RWPE1 (cell line): ENCODE measurements at regions not wholly inside any gene's neighbourhood (a gene's known extent, or its start where the extent isn't known, plus 50 kb on each side); places are given as distances from the start of the nearest gene placed in this dataset.

Experiments used
- CTCF ChIA-PET: fragments of 350-600 bp; sonication (Branson Sonifier 250); formaldehyde crosslinking; extraction: SDS; loops from one replicate; lab custom pipeline; 2021; lab: Yijun Ruan, JAX
- POLR2A ChIA-PET: fragments of 400-600 bp; formaldehyde crosslinking; extraction: SDS; loops from one replicate; lab custom pipeline; 2020; ENCODE audit warnings: antibody characterized with exemption; ENCODE audit not compliant: low non-redundant PET; lab: Yijun Ruan, JAX
- DNase-seq: peaks from one replicate; pipeline ENCODE4 v3.0.0; 2012; ENCODE audit warnings: low spot score
- H3K27ac ChIP-seq: fragments of 450-650 bp; 2 replicates; pipeline ENCODE4 v1.5.1; 2017
- TF ChIP-seq, protein P1 (sequence below): fragments of 450-650 bp; conservative IDR thresholded peaks from 2 replicates; pipeline ENCODE4 v1.5.1; 2017; ENCODE audit warnings: low read depth, mild to moderate bottlenecking

- ChIA-PET POLR2A (no interaction called here), CTCF (interaction anchor here (0.6 kb wide), 2 partner anchors 24 to 125 kb away, joined by 3 to 4 read pairs; no protein-coding TSS in a partner anchor)
- TF ChIP-seq, protein P1, sequence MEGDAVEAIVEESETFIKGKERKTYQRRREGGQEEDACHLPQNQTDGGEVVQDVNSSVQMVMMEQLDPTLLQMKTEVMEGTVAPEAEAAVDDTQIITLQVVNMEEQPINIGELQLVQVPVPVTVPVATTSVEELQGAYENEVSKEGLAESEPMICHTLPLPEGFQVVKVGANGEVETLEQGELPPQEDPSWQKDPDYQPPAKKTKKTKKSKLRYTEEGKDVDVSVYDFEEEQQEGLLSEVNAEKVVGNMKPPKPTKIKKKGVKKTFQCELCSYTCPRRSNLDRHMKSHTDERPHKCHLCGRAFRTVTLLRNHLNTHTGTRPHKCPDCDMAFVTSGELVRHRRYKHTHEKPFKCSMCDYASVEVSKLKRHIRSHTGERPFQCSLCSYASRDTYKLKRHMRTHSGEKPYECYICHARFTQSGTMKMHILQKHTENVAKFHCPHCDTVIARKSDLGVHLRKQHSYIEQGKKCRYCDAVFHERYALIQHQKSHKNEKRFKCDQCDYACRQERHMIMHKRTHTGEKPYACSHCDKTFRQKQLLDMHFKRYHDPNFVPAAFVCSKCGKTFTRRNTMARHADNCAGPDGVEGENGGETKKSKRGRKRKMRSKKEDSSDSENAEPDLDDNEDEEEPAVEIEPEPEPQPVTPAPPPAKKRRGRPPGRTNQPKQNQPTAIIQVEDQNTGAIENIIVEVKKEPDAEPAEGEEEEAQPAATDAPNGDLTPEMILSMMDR, result no peak
- DNase-seq, result no peak
- no peak overlapping the region for H3K27ac ChIP-seq
Measured at GRCh38 chr2:74751981-74752851, 81.7 kb upstream of the HK2 start.

GRCh38 chr2:74755386-74755785 is 78.5 kb upstream of the HK2 start:
- POLR2A ChIA-PET, result no interaction called here
- no peak overlapping the region for H3K27ac ChIP-seq
- CTCF ChIA-PET, result interaction anchor here (0.5 to 1.0 kb wide), 3 partner anchors 15 to 248 kb away, joined by 3 to 7 read pairs (median 5); no protein-coding TSS in a partner anchor
- no peak for DNase-seq
- TF ChIP-seq, protein P1, result no peak

- TF ChIP-seq, protein P1, result no peak
- ChIA-PET CTCF (no interaction called here), POLR2A (no interaction called here)
- DNase-seq, result no peak
- H3K27ac ChIP-seq, result no peak overlapping the region
Measured at GRCh38 chr2:74756356-74756890, 77.5 kb upstream of the HK2 start.

- POLR2A ChIA-PET, result no interaction called here
- no peak for DNase-seq
- TF ChIP-seq, protein P1, result no peak
- CTCF ChIA-PET, result no interaction called here
- H3K27ac ChIP-seq, result no peak overlapping the region
Measured at GRCh38 chr2:74759986-74760385, 73.9 kb upstream of the HK2 start.

- ChIA-PET POLR2A (no interaction called here), CTCF (interaction anchor here (0.8 kb wide), 1 partner anchor 931 kb away, joined by 3 read pairs; no protein-coding TSS in a partner anchor)
- TF ChIP-seq, protein P1, result no peak
- DNase-seq, result no peak
- no peak overlapping the region for H3K27ac ChIP-seq
Measured at GRCh38 chr2:74760875-74761630, 72.9 kb upstream of the HK2 start.

- TF ChIP-seq, protein P1, result no peak
- ChIA-PET POLR2A (no interaction called here), CTCF (no interaction called here)
- no peak overlapping the region for H3K27ac ChIP-seq
- no peak for DNase-seq
Measured at GRCh38 chr2:74762789-74763188, 71.1 kb upstream of the HK2 start.
